Stimulated activated CD4-positive, alpha-beta T cell treated with anti-CD3 and anti-CD28 coated beads, Interleukin-2, amount 100 ng/mL, for 24 hours (primary cell): ENCODE measurements at regions not wholly inside any gene's neighbourhood (a gene's known extent, or its start where the extent isn't known, plus 50 kb on each side); places are given as distances from the start of the nearest gene placed in this dataset.

Experiments used
- DNase-seq, 2 donors: peaks; one replicate each; pipeline ENCODE4 v3.0.0-alpha.2; 2020

- DNase-seq = no peak
Measured at GRCh38 chrX:98646351-98646750, 1762.6 kb downstream of the RPA4 start.

- DNase-seq = no peak
Measured at GRCh38 chrX:98654565-98654964, 1755.5 kb downstream of the PCDH19 start.
